GM18868 (cell line): ENCODE measurements at regions not wholly inside any gene's neighbourhood (a gene's known extent, or its start where the extent isn't known, plus 50 kb on each side); places are given as distances from the start of the nearest gene placed in this dataset.

Experiments
- ATAC-seq: cut with Tn5 transposase; IDR thresholded peaks from one replicate; pipeline ENCODE4 v1.9.1; 2021; ENCODE audit warnings: mild to moderate bottlenecking, moderate library complexity; ENCODE audit not compliant: unreplicated experiment

GRCh38 chr18:51514128-51514527 is 316.6 kb upstream of the MEX3C start:
- no peak for ATAC-seq

- ATAC-seq = no peak
Measured at GRCh38 chr18:51516478-51517038, 319.1 kb upstream of the MEX3C start.

- no peak for ATAC-seq
Measured at GRCh38 chr18:51519571-51519970, 322.1 kb upstream of the MEX3C start.

DNA sequence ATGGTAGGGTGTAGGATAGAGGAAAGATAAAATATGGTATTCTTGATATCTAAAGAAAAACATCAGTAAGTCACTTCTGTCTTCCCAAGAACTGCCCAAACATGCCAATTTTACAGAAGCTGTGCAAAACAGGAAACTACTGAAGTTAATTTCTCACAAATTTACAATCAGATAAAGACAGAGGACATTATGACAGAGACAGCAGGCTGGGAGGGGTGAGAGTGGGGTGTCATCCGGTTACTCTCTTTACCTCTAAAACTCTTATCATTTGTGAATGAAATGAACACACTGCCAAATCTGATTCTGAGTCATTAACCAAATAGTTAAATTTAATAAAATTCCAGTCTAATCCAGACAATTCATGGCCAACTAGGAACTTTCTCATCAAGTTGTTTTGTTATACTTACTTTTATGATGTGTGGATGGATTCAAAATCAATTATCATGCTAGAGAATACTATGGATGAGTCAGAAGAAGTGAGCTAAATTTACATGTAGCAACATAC is 323.2 kb upstream of the MEX3C start:
- ATAC-seq = no peak

DNA sequence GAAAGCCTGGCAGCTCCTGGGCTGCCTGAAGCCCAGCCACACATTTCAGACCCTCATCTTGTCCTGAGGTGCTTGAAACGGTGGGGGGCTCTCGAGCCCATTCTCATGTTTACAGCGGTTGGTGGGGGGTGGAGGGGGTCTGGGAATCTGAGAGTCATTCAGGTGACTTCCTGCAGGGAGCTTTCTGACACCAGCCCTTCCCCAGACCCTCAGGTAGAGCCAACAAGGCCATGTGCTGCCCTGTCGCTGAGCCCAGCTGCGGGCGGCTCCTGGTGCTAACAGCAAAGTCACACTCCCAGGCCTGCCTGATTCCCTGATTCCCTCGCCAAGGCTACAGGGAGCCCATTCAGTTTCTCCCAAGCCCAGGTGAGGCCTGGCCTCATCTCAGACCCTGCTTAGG is 324.9 kb upstream of the MEX3C start:
- ATAC-seq = no peak

GRCh38 chr18:51522821-51523220 is 325.3 kb upstream of the MEX3C start:
- ATAC-seq = no peak

DNA sequence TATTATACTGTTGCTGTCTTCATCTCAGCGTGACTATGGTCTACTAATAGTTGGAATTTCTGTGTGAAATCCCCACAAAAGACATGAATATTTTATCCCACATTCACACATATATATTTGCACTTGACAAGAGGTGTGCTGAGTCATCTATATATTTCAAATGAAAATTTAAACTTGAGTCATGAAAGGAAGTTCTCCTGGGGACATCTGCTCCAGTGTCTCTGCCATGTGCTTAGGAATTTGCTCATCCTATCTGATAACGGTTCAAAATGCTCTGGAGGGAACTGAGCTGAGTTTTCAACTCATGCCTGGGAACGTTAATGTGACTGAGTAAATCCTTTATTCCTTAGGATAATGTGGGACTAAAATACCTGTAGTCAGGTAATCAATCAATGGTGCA is 326.2 kb upstream of the MEX3C start:
- no peak for ATAC-seq

DNA sequence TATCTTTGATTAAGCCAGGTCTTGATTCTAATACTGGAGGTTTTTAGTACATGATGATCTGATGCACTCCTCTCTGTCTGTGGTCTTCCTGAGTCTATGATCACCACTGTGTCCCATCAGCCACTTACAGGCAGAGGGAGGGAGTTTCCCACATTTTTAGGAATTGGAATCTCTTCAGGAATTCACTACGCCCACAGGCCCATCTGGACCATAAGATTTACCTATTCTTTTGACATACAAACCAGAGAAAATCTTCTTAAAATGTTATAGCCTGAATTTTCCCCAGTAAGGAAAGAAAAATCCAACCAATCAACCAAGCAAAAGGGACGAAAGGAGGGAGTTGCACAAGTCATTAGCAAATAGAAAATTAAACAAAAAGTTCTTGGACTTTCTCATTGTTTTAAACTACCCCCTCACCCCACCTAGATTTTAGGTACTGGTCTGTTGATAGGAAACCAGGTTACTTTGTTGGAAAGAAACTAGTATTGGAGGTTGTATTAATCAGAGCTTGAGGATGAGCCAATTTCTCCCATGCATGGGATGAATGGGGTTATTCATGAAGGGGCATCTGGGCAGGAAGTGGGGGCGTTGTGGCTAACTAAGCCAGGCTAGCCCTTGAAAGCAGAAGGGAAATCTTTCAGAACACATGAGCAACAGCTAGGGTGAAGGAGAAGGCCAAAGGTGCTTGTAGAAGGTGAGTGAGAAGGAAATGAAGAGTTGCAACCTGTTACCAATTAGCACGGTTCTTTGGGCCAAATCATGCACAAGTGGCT is 328.2 kb upstream of the MEX3C start:
- no peak for ATAC-seq

- ATAC-seq = no peak
Measured at GRCh38 chr18:51527826-51528225, 330.3 kb upstream of the MEX3C start.

DNA sequence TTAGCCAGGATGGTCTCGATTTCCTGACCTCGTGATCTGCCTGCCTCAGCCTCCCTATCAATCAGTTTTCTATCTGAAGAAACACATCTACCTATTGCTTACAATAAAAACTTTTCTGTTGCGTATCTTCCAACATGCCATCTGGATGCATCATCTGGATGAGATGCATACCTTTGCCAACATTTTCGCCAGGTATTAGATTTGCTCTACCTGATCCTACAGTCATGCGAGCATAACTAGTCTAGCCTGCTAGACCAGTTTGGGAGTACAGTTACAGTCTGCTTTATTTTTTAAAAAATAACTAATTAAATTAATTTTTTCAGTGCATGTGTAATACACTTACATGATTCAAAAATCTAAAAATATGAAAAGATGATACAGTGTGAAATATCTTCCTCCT is 334.0 kb upstream of the MEX3C start:
- no peak for ATAC-seq

GRCh38 chr18:51537487-51537886 is 340.0 kb upstream of the MEX3C start:
- no peak for ATAC-seq

GRCh38 chr18:51540562-51540961 is 343.1 kb upstream of the MEX3C start:
- no peak for ATAC-seq

- ATAC-seq = no peak
Measured at GRCh38 chr18:51541230-51541629, 343.7 kb upstream of the MEX3C start.

DNA sequence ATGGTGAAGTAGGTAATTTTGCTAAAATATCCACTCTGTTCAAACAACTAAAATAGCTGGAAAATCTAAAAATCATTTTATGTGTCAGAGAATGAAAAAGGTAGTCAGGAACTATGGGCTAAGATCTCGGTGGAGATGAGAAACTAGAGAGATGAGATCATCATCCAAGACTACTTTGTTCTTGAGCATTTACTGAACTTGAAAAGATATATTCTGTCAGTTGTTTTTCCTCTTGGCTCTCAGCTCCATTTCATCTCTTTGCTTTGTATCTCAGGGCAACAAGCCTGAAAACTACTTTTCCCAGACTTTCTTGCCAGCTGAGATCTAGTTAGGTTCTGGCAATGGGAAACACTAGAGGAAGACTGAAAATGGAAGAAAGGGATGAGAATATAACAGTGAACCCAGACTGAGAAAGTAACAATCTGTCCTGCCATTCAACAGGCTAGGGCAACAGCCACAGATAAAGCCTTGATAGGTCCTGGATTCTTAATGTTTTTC is 346.2 kb upstream of the MEX3C start:
- no peak for ATAC-seq

GRCh38 chr18:51545446-51545845 is 348.0 kb upstream of the MEX3C start:
- ATAC-seq = no peak

DNA sequence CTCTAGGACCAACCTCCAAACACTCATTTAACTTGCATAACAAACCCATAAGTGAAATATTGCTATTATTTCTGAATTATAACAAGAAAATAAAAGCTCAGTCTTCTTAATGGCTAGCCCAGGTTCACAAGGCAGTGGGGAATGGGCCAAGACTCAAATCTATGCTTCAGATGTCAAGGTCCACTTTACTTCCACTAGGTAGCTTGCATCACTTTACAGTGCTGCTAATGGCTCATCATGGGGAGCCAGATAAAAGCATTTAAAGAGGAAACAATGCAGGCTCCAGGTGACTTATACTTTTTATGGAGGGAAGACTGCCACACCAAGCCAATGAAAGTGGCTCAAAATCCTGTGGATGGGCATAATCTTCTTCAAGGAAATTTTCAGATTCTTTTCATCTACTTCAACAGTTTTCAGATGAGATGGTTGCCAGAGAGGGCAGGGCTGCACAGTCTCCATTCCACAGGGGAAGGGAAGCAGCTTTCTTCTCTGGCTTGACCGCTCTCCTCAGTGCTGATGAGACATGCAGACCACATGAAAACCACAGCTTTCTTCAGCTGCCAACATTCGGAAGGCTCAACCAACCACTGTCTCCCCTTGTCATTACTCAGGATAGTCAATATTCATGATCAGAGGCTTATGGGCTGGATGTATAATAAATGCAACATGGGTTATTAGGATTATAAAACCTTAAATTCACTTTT is 361.9 kb upstream of the MEX3C start:
- ATAC-seq = no peak

GRCh38 chr18:51559902-51560287 is 362.4 kb upstream of the MEX3C start:
- no peak for ATAC-seq

DNA sequence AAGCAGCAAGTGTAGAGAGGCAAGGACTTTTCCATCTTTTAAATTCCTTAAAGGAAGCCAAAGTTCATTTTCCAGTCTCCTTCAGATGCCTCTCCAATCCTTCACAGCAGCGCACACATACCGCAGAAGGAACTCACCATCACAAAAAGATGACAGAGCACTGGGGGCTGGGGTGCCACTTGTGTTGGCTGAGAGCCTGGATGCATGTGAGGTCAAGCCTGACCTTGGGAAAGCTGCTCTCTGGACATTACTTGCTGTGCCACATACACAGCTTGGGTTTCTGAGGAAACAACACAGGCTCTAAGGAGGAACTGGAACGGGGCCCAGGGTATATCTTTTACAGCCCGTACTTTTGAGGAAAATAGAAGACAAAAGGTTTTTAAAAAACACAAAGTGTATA is 364.3 kb upstream of the MEX3C start:
- no peak for ATAC-seq

GRCh38 chr18:51562866-51563265 is 365.4 kb upstream of the MEX3C start:
- ATAC-seq = no peak

- ATAC-seq = no peak
Measured at GRCh38 chr18:51563396-51563795, 365.9 kb upstream of the MEX3C start.

DNA sequence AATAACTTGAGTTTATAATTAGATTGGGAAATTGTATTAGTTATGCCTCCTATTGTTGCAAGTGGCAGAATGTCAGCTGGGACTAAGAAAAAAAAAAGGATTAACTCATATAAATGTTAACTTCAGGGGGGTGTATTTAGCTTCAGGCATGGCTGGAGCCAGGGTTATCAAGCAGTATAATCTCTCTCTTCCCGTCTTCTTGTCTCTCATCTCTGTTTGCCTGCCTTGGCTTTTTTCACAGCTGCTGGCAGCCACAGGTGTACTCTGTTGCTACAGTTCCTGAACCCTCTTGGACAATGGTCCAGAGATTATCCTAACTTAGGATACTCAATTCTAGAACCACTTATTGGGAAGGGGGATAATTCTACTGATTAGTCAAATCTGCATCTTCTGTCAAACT is 370.7 kb upstream of the MEX3C start:
- no peak for ATAC-seq

DNA sequence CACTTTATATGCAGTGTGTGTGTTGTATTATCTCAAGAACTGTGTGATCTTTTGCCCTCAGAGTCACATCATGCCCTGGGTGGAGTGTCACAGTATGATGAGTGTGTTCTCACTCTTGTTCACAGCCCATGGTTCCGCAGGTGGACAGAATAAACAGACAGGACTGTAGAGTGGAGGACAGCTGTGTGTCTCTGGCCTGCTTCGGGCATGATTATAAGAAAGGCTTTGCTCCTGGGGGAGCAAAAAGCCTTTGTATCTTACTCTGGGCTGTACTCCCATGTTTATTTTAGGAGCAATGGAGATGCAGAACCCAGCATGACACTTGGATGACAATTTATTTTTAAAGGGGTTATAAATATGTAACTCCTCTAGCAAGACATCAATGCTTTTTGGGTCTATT is 371.7 kb upstream of the MEX3C start:
- ATAC-seq = no peak
